Activated naive CD4-positive, alpha-beta T cell treated with anti-CD3 and anti-CD28 coated beads for 36 hours (primary cell): ENCODE measurements at regions not wholly inside any gene's neighbourhood (a gene's known extent, or its start where the extent isn't known, plus 50 kb on each side); places are given as distances from the start of the nearest gene placed in this dataset.
A peak's percentile ranks its signal among the peaks of the same experiment; 100 is the strongest.

Experiments
- CTCF ChIA-PET: fragments of 350-600 bp; sonication (Branson Sonifier 250); formaldehyde crosslinking; loops from one replicate; lab custom pipeline; 2021; ENCODE audit warnings: antibody characterized with exemption; lab: Charles Lee
- DNase-seq: peaks from one replicate; pipeline ENCODE4 v3.0.0-alpha.2; 2020
- H3K27ac Mint-ChIP-seq: one replicate; pipeline ENCODE4 v1.8.0; 2021; ENCODE audit warnings: mild to moderate bottlenecking, mixed read lengths
- H3K27me3 Mint-ChIP-seq: one replicate; pipeline ENCODE4 v1.8.0; 2021; ENCODE audit warnings: low read depth, mixed read lengths
- H3K36me3 Mint-ChIP-seq: one replicate; pipeline ENCODE4 v1.8.0; 2021; ENCODE audit warnings: low read depth, mixed read lengths
- H3K4me1 Mint-ChIP-seq: one replicate; pipeline ENCODE4 v1.8.0; 2021; ENCODE audit warnings: low read depth, mixed read lengths
- H3K4me3 Mint-ChIP-seq: one replicate; pipeline ENCODE4 v1.8.0; 2021; ENCODE audit warnings: mild to moderate bottlenecking, moderate library complexity, mixed read lengths
- H3K9me3 Mint-ChIP-seq: one replicate; pipeline ENCODE4 v1.8.0; 2021; ENCODE audit warnings: mixed read lengths
- intact Hi-C: fragments of 100-400 bp; cut with micrococcal nuclease; formaldehyde crosslinking; loops from one replicate; pipeline ENCODE4 v1.15.1; 2023

DNA sequence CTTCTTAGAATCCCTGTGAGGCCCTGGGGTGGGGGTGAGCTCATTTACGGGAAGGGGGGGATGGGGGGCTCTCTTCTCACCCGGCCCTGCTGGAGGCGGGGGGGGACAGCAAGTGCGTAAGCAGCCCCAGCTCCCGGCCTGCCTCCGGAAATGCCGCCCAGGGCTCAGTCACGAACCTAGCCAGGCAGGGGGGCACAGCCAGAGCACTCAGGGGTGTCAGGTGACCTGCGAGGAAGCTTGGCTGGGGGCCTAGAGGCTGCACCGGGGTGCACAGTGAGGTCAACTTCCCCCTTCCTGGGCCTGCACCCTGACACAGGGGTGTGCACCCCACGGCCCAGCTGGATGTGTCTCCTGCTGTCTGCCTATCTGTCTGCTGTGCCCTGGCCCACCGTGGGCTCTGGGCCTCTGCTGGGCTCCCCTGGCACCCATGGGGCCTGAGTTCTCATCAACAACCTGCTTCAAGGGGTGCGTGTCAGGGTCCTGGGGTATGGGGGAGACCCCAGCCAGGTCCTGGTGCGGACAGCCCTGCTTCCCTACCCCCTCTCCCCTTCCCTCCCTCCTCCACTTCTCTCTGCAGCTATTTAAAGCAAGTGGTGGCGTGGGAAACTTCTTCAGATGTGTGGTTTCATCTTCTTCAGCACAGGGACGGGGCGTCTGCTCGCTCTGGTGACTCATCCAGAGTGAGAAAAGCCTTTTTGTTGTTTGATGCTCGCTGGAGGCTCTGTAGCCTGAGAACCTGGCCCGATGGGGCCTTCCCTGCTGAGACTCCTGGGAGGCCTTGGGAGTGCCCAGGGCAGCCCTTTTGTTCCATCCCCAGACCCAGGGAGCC, 92.5 kb upstream of the RUNX3 start:
- peak; percentile 98 for DNase-seq
- Mint-ChIP-seq H3K27me3 (no peaks in the 10 kb centered on the region), H3K27ac (peak overlapping the region; percentile 96), H3K4me1 (peaks cover 86% of the 10 kb centered on the region), H3K36me3 (no peaks in the 10 kb centered on the region), H3K9me3 (no peaks in the 10 kb centered on the region), H3K4me3 (peak overlapping the region; percentile 71)
- intact Hi-C loops = loop anchor here (1.0 to 2.0 kb wide), 7 partner anchors 9 to 380 kb away; partner anchors contain the start of genes RUNX3 and SRRM1
- CTCF ChIA-PET = interaction anchor here (0.5 to 2.0 kb wide), 9 partner anchors 10 to 90 kb away, joined by 3 to 13 read pairs (median 5); no protein-coding TSS in a partner anchor

DNA sequence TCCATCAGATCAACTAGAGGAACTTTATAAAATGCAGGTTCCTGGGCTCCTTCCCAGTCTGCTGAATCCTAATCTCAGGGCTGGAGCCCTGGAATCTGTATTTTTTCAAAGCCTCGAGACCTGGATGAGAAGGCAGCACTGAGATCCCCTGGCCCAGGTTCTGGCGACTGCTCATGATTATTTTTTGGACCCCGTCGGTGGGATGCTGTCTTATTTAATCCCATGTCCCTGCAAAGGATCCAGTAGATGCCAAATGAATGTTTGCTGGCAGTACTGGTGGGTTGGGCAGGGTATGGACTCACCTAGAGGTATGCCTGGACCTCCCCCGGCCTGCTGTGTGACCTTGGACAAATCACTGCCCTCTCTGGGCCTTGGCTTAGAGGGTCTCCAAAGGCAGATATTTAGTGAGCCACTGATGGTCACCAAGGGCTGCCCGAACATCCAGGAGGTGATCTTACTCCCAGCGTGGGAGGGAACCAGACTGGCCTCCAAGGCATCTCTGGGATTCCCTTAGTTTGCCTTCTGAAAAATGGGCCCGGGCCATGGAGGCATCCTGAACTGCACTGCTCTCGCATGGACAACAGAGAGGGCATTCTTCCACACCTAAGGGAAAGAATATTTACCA, 91.6 kb upstream of the RUNX3 start:
- Mint-ChIP-seq H3K27ac (peak overlapping the region; percentile 96), H3K36me3 (no peaks in the 10 kb centered on the region), H3K4me3 (peak overlapping the region; percentile 6), H3K9me3 (no peaks in the 10 kb centered on the region), H3K4me1 (peaks cover 83% of the 10 kb centered on the region), H3K27me3 (no peaks in the 10 kb centered on the region)
- CTCF ChIA-PET = interaction anchor here (0.5 to 2.0 kb wide), 9 partner anchors 10 to 89 kb away, joined by 3 to 13 read pairs (median 5); no protein-coding TSS in a partner anchor
- no peak for DNase-seq
- intact Hi-C loops = loop anchor here (1.0 to 2.0 kb wide), 7 partner anchors 10 to 379 kb away; partner anchors contain the start of genes RUNX3 and SRRM1

DNA sequence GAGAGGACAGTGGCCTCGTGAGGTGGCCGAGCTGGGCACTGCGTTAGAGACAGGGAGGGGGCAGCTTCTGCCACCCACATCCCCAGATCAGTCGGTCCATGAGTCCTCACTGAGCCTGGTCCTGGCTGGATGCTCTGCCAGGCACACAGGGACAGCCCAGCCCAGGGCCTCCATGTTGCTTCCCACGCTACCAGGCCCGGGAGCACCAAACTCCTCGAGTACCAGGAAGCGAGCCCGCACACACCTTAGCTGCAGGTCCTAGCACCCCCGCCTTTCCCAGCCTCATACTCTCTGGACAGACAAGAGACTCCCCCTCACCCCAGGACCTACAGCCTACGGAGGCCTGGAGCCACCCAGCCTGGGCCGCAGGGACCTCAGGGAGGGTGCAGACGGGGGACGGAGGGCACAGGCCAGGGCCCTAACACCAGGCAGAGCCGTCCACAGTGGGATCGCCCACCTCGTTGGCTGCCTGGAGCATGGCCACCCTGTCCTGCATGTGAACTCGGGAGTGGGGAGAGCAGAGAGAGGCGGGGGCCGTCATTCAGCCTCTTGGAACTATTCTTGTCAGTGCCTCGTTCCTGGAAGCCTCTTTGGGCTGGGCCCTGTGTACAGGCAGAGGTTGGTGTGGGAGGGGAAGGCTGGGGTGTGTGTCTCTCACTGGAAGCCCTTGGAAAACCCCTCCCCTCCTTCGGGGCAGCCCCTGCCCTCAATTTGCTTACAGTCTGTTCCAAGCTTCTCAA, 90.9 kb upstream of the RUNX3 start:
- peak overlapping the region; percentile 6 for H3K4me3 Mint-ChIP-seq
- peaks cover 81% of the 10 kb centered on the region for H3K4me1 Mint-ChIP-seq
- peak; percentile 70 for DNase-seq
- no peaks in the 10 kb centered on the region for H3K9me3 Mint-ChIP-seq
- H3K27me3 Mint-ChIP-seq = no peaks in the 10 kb centered on the region
- H3K36me3 Mint-ChIP-seq = no peaks in the 10 kb centered on the region
- CTCF ChIA-PET = no interaction called here
- peak overlapping the region; percentile 96 for H3K27ac Mint-ChIP-seq
- intact Hi-C loops = no loop called here

DNA sequence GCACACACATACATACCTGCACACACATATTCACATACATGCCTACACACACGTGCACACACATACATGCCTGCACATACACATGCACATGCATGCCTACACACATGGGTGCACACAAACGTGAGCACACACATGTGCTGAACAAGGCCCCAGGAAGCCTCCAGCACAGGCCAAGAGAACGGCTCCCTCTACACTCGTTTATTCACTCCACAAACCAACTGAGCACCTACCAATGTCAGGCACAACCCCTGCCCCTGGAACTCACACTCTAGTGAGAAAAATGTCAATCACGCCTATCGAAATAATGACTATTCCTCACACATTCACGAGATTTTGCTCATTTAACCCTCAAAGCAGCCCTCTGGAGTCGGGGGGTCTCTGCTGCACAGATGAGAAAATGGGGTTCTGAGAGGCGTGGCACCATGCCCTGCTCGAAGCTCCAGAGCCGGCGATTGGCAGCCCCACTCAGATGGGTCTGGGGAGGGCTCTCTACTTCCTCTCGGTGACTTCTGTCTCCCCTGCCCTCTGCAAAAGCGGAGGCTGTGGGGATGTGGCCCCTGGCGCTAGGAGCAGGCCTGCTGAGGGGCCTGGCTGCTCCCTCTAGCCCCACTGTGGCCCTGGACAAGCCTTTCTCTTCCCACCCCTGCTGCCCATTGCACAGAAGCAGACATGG, 90.2 kb upstream of the RUNX3 start:
- Mint-ChIP-seq H3K27me3 (no peaks in the 10 kb centered on the region), H3K9me3 (no peaks in the 10 kb centered on the region), H3K27ac (peak overlapping the region; percentile 96), H3K4me1 (peaks cover 76% of the 10 kb centered on the region), H3K36me3 (no peaks in the 10 kb centered on the region), H3K4me3 (no peak overlapping the region)
- CTCF ChIA-PET = no interaction called here
- no peak for DNase-seq
- intact Hi-C loops = no loop called here

DNA sequence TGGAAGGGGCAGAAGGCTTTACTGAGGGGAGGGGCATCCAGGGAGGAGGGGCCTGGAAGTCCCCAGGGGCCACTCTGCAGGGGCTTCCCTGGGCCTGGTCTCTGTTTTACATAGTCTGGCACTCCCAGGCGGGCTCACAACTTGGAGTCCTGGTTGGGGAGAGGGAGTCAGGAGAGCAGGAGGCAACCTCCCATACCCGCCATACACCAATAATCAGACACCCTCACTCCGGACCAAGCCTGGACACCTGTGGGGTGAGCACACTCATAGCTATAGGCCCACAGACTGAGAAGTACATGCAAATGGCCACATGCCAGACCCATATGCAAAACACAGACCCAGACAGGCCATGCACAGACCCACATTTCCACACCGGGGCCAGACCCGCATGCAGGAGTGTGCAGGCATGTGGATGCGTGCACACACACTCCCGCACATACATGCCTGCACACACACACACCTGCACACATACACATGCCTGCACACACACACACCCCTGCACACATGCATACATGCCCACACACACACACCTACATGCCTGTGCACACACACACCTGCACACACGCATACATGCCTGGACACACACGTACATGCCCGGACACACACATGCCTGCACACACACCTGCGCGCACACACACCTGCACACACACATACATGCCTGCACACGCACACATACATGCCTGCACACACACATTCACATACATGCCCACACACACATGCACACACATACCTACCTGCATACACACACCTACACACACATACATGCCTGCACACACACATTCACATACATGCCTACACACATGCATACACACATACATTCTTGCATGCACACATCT, 89.5 kb upstream of the RUNX3 start:
- Mint-ChIP-seq H3K4me3 (no peak overlapping the region), H3K4me1 (peaks cover 68% of the 10 kb centered on the region), H3K9me3 (no peaks in the 10 kb centered on the region), H3K27ac (peak overlapping the region; percentile 96), H3K27me3 (no peaks in the 10 kb centered on the region), H3K36me3 (no peaks in the 10 kb centered on the region)
- no peak for DNase-seq
- CTCF ChIA-PET = interaction anchor here (1.0 kb wide), 1 partner anchor 49 kb away, joined by 4 read pairs; no protein-coding TSS in a partner anchor
- intact Hi-C loops = no loop called here

DNA sequence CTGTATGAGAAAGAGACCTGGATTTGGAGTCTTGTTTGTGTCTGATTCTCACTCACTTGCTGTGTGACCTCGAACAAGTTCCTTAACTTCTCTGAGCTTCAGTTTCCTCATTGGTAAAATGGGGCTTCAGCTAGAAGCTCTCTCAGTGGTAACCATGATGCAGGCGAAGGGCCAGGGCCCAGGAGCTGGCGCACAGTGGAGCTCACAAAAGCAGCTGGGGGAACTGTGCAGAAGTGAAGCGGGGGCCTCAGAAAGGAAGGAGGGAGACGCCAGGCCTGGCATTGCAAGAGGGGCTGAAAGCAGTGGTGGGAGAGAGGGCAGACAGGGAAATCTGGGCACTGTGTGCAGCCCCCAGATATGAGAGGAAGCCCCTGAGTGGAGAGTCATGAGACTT, 88.9 kb upstream of the RUNX3 start:
- H3K9me3 Mint-ChIP-seq = no peaks in the 10 kb centered on the region
- H3K36me3 Mint-ChIP-seq = no peaks in the 10 kb centered on the region
- peak overlapping the region; percentile 64 for H3K27ac Mint-ChIP-seq
- CTCF ChIA-PET = interaction anchor here (1.0 kb wide), 1 partner anchor 48 kb away, joined by 4 read pairs; no protein-coding TSS in a partner anchor
- no peak for DNase-seq
- peaks cover 62% of the 10 kb centered on the region for H3K4me1 Mint-ChIP-seq
- H3K4me3 Mint-ChIP-seq = no peak overlapping the region
- H3K27me3 Mint-ChIP-seq = no peaks in the 10 kb centered on the region
- intact Hi-C loops = no loop called here

DNA sequence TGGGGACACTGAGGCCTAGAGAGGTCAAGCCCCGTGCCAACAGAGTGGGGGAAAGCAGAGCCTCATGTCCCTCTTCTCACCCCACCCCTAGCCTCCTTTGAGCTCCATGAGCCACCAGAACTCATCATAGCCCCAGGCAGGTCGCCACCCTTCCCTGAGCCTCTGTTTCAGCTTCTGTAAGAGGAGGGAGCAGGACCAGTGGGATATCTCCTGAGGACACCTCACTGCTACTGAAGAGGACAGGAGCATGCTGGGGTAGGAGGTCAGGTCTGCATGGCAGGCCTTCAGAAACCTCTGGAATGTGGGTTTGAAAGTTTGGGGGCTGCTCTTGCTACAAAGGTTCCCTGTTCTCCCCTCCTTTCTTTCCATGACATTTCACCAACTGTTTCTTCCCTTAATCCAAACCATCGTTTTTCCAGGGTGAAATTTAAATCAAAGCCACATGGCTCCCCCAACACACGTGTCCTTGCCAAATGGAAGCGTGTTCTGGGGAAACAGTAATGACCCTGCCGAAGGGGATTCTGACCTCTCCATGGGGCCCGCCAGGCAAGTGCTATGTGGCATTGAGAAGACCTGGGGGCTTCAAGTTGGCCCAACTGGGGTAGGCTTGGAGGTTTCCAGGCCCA, 88.1 kb upstream of the RUNX3 start:
- Mint-ChIP-seq H3K4me1 (peaks cover 55% of the 10 kb centered on the region), H3K27me3 (no peaks in the 10 kb centered on the region)
- intact Hi-C loops = no loop called here

DNA sequence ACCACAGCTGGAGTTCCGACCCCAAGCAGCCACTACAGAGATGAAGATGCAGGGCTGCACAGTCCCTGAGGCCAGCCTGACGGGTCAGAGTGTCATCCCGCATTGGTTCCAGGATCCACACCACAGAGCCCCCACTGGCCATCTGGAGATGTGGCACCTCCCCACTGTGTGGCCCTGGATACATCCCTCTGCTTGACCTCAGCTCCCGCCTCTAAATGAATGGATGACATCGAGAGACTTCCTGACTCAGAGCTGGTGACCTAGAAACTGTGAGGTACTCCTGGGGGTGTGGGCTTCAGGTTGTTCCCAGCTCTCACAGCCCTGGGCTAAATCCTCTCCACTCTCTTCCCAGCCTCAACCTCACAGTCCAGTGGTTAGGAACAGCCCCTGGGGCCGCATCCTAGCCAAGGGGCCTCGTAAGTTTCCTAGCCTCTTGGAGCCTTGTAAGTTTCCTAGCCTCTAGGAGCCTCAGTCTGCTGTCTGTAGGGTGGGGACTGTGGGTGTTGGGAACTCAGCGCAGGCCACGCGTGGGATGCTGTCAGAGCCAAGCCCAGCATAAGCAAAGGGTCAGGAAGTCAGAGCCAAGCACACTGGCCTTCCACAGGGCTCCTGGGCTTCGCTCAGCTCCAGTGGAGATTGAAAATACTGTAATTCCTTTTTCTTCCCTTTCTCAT, 87.5 kb upstream of the RUNX3 start:
- CTCF ChIA-PET = no interaction called here
- Mint-ChIP-seq H3K4me1 (peaks cover 52% of the 10 kb centered on the region), H3K9me3 (no peaks in the 10 kb centered on the region), H3K27ac (peak overlapping the region; percentile 43), H3K4me3 (no peak overlapping the region), H3K27me3 (no peaks in the 10 kb centered on the region), H3K36me3 (no peaks in the 10 kb centered on the region)
- intact Hi-C loops = no loop called here
- no peak for DNase-seq

More for the DNA sequence above, 88.1 kb upstream of the RUNX3 start:
- CTCF ChIA-PET = interaction anchor here (1.0 kb wide), 1 partner anchor 47 kb away, joined by 4 read pairs; no protein-coding TSS in a partner anchor
- Mint-ChIP-seq H3K27ac (no peak overlapping the region), H3K9me3 (no peaks in the 10 kb centered on the region), H3K4me3 (no peak overlapping the region), H3K36me3 (no peaks in the 10 kb centered on the region)
- no peak for DNase-seq

DNA sequence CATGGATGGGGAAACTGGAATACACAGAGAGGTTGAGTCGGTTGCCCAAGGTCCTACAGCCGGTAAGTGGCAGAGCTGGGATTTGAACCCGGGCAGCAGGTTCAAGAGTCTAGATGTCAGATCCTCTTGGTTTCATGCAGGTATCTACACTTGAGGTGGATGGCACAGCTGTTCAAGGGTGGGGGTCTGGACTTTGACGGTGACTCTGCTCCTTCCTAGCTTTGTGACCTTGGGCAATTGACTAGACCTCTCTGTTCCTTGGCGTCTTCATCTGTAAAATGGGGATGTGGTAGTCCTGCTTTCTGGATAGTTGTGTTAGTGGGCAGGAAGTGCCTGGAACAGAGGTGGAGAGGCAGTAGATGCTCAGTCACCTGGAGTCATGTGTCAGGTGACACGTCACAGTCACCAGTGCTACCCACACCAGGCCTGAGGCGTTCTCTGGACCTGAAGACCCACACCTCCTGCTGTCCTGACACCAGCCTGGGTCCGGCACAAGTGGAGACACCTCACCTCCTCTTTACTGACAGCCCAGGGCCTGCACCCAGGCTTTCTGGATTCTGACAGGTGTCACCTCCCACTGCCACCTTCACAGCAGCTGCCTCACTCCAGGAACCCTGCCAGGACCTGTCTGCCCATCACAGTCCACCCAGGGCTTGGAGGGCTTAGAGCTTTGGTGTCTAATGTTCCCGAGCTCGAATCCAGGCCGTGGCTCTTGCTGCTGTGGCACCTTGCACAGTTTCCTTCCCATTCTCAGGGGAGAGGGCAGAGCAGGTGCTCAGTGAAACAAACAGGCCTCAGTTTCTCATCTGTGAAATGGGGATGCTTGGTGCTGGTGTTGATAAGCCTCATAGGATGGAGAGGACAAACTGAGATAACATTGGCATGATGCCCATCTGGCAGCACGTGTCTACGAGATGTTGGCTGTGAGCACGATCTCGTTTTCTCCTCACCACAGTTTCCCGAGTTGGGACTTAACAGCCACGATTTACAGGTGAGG, 83.2 kb upstream of the RUNX3 start:
- intact Hi-C loops = no loop called here
- CTCF ChIA-PET = no interaction called here
- H3K27ac Mint-ChIP-seq = no peak overlapping the region
- no peak overlapping the region for H3K4me3 Mint-ChIP-seq
- H3K27me3 Mint-ChIP-seq = no peaks in the 10 kb centered on the region
- no peaks in the 10 kb centered on the region for H3K36me3 Mint-ChIP-seq
- H3K9me3 Mint-ChIP-seq = no peaks in the 10 kb centered on the region
- peaks cover 35% of the 10 kb centered on the region for H3K4me1 Mint-ChIP-seq
- no peak for DNase-seq
